ENCODE measurements at regions not wholly inside any gene's neighbourhood (a gene's known extent, or its start where the extent isn't known, plus 50 kb on each side); places are given as distances from the start of the nearest gene placed in this dataset.

DNA sequence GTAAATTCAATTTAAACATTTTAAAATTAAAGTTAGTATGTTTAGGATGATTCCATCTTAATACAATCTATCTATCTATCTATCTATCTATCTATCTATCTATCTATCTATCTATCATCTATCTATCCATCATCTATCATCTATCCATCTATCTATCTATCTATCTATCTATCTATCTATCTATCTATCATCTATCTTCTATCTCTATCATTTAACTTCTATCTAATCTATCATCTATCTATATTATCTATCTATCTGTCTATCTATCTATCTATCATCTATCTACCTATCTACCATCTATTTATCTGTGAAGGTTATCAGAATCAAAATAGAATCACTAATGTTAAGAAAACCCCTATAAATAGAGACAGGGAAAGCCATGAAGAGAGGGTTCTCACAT, 78.3 kb downstream of the RAMP3 start:
- Mint-ChIP-seq H3K4me3 (no peak overlapping the region), H3K27me3 (peaks cover 15% of the 10 kb centered on the region), H3K27ac (no peak overlapping the region), H3K4me1 (no peaks in the 10 kb centered on the region), H3K9me3 (ENCODE audit: low read depth) (no peaks in the 10 kb centered on the region), H3K36me3 (ENCODE audit: low read depth) (no peaks in the 10 kb centered on the region)
- no peak for ATAC-seq
- ChIA-PET POLR2A (no interaction called here), CTCF (interaction anchor here (0.5 to 0.6 kb wide), 2 partner anchors 98 to 292 kb away, joined by 3 to 4 read pairs; no protein-coding TSS in a partner anchor)
- intact Hi-C loops (cut with DNase I, micrococcal nuclease): no loop called here
- no peak for DNase-seq

DNA sequence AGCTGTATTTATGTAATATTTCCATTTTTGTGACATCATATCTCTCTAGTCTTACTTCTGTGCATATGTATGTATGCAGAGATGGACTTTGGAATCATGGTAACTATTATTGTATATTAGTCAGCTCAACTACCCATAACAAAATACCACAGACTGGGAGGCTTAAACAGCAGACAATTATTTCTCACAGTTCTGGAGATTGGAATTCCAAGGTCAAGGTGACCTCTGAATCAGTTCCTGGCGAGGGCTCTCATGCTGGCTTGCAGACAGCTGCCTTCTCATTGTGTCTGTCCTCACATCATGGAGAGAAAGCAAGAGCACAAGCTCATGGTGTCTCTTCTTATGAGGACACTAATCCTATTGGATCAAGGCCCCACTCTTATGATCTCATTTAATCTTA, 79.1 kb downstream of the RAMP3 start:
- Mint-ChIP-seq H3K4me3 (no peak overlapping the region), H3K27me3 (peaks cover 18% of the 10 kb centered on the region), H3K27ac (no peak overlapping the region), H3K9me3 (ENCODE audit: low read depth) (no peaks in the 10 kb centered on the region), H3K36me3 (ENCODE audit: low read depth) (no peaks in the 10 kb centered on the region), H3K4me1 (no peaks in the 10 kb centered on the region)
- POLR2A ChIA-PET: no interaction called here
- ATAC-seq (no peak), DNase-seq (no peak)
- CTCF ChIA-PET: interaction anchor here (0.5 to 0.6 kb wide), 2 partner anchors 97 to 293 kb away, joined by 3 to 4 read pairs; no protein-coding TSS in a partner anchor
- intact Hi-C loops (cut with DNase I, micrococcal nuclease): no loop called here

DNA sequence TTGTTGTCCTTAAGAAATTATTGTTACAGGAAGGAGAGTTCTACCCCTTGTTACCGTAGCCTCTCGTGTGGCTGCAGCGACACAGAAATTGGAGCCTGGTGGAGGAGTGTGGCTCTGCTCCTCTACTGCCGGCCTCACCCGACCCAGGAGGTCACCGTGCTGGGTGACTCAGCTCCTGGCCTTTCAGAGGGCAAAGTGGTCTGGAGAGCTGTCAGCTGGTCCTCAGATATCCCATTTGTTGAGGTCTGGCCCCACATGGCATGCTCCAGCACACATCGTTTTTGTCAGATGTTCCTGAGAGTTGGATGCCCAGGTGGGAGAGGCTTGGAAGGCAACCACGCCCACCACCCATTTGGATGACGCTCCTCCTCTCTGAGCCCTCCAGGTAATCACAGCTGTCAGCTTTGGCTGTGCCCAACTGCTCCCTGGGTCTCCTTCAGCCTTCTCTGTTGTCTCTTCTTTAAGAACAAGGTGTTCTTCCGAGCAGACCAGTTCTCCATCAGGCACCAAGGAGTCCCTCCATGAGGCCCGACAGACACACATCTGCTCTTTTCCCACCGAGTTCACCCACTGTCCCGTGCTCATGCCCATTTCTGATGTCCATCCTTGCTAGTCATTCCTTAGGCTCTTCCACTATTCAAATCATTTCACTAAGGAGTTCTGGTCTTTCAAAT, 80.3 kb downstream of the RAMP3 start:
- CTCF ChIA-PET: interaction anchor here (1.1 to 1.4 kb wide), 2 partner anchors 68 to 84 kb away, joined by 3 to 5 read pairs; no protein-coding TSS in a partner anchor
- no peak for DNase-seq
- intact Hi-C loops (cut with DNase I, micrococcal nuclease): no loop called here
- Mint-ChIP-seq H3K36me3 (ENCODE audit: low read depth) (no peaks in the 10 kb centered on the region), H3K9me3 (ENCODE audit: low read depth) (no peaks in the 10 kb centered on the region), H3K27me3 (peaks cover 20% of the 10 kb centered on the region), H3K27ac (no peak overlapping the region), H3K4me1 (no peaks in the 10 kb centered on the region), H3K4me3 (no peak overlapping the region)
- no peak for ATAC-seq
- POLR2A ChIA-PET: no interaction called here

GRCh38 chr7:45238806-45239205, 81.2 kb downstream of the RAMP3 start:
- CTCF ChIA-PET: interaction anchor here (0.6 to 1.4 kb wide), 3 partner anchors 69 to 1301 kb away, joined by 3 to 5 read pairs (median 3); no protein-coding TSS in a partner anchor
- POLR2A ChIA-PET: no interaction called here
- Mint-ChIP-seq H3K36me3 (ENCODE audit: low read depth) (no peaks in the 10 kb centered on the region), H3K4me3 (no peak overlapping the region), H3K4me1 (no peaks in the 10 kb centered on the region), H3K27me3 (peaks cover 25% of the 10 kb centered on the region), H3K9me3 (ENCODE audit: low read depth) (no peaks in the 10 kb centered on the region), H3K27ac (no peak overlapping the region)
- no peak for ATAC-seq
- DNase-seq: no peak
- intact Hi-C loops (cut with DNase I, micrococcal nuclease): no loop called here

DNA sequence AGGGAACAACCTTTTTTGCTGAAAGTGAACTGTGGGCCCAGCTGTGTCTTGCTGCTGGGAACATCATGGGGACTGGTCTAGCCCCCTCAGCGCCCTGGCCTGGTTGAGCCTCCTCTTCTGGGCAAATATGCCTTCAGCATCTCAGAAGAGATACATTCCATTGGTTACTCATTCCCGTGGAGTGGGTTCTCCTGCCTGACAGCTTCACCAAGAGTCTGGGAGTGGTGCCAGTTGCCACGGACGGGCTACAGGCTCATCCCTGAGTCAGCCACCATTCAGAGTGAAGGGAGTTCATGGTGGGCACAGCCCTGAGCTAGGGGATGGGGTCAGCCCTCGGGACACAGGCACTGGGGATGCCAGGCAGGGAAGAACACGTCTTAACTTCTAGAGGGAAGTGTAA, 81.9 kb downstream of the RAMP3 start:
- ATAC-seq: no peak
- Mint-ChIP-seq H3K4me3 (no peak overlapping the region), H3K27me3 (peaks cover 23% of the 10 kb centered on the region), H3K27ac (no peak overlapping the region), H3K36me3 (ENCODE audit: low read depth) (no peaks in the 10 kb centered on the region), H3K4me1 (no peaks in the 10 kb centered on the region), H3K9me3 (ENCODE audit: low read depth) (no peaks in the 10 kb centered on the region)
- ChIA-PET POLR2A (no interaction called here), CTCF (interaction anchor here (0.6 to 1.6 kb wide), 4 partner anchors 21 to 1300 kb away, joined by 3 to 7 read pairs (median 5); no protein-coding TSS in a partner anchor)
- no peak for DNase-seq
- intact Hi-C loops (cut with DNase I, micrococcal nuclease): no loop called here

- H3K27me3 Mint-ChIP-seq: peaks cover 24% of the 10 kb centered on the region
- no peak overlapping the region for H3K4me3 Mint-ChIP-seq
- H3K27ac Mint-ChIP-seq: no peak overlapping the region
- no peak for DNase-seq
- no peaks in the 10 kb centered on the region for H3K36me3 Mint-ChIP-seq (ENCODE audit: low read depth)
- ChIA-PET POLR2A (no interaction called here), CTCF (interaction anchor here (0.6 to 1.6 kb wide), 3 partner anchors 20 to 397 kb away, joined by 5 to 7 read pairs (median 7); no protein-coding TSS in a partner anchor)
- no peaks in the 10 kb centered on the region for H3K4me1 Mint-ChIP-seq
- ATAC-seq: no peak
- H3K9me3 Mint-ChIP-seq (ENCODE audit: low read depth): no peaks in the 10 kb centered on the region
- intact Hi-C loops (cut with DNase I, micrococcal nuclease): no loop called here
Observed at GRCh38 chr7:45240273-45240771, 82.7 kb downstream of the RAMP3 start.

DNA sequence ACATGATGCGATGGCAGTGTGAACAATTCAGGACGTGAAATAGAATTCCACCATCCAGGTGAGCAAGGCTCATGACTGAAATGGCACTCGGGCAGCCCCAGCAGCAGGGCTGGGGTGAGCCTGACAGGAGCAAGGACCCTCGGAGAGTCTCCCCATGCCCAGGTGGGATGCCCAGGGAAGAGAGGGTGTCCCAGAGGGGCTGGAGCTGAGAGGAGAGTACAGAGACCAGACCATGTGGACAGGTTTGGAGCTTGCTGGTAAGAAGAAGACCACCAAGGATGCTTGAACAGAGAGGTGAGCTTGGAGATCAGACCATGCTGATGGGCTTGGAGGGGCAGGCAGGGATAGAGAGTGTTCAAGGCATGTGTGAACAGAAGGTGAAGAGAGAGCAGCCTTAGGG, 83.3 kb downstream of the RAMP3 start:
- DNase-seq (no peak), ATAC-seq (no peak)
- Mint-ChIP-seq H3K36me3 (ENCODE audit: low read depth) (no peaks in the 10 kb centered on the region), H3K4me3 (no peak overlapping the region), H3K27ac (no peak overlapping the region), H3K27me3 (peaks cover 29% of the 10 kb centered on the region), H3K9me3 (ENCODE audit: low read depth) (no peaks in the 10 kb centered on the region), H3K4me1 (no peaks in the 10 kb centered on the region)
- ChIA-PET POLR2A (no interaction called here), CTCF (interaction anchor here (0.6 to 1.6 kb wide), 2 partner anchors 20 to 397 kb away, joined by 5 to 7 read pairs; no protein-coding TSS in a partner anchor)
- intact Hi-C loops (cut with DNase I, micrococcal nuclease): no loop called here

DNA sequence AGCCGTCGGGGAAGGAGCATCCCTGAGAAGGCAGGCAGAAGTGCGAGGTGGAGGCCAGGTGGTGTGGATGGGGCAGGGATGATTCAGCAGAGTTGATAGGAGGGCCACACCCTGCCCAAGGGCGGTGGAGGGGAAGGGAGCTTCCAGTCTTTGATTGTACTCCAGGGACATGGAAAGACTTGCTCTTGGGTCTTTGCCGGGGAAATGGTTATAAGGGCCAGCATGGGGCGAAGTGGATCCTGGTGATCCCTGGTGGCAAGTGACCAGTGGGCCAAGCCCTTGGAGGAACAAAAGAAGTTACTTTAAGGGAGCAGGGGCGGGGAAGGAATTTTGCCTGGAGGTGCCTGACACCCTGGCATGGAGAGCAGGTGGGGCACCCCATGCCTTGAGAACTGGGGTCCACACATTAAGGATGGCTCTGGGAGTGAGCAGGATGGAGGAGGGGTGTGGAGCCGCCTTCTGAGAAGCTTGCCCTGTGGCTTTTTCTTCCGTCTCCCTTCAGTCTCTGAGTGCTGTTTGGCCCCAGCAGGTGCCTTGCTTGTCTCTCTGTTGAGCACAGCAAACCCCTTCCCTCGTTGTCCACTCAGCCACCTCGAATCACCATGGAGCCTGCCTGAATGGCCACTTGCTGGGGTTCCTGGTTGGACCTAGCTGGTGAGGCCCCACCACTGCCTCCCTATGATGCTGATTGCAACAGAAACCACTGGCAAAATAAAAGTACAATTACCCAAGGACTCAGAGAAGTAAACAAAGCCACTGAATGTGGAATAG, 83.9 kb downstream of the RAMP3 start:
- ATAC-seq: no peak
- CTCF ChIA-PET: no interaction called here
- no peak for DNase-seq
- intact Hi-C loops (cut with DNase I, micrococcal nuclease): no loop called here
- H3K4me1 Mint-ChIP-seq: no peaks in the 10 kb centered on the region
- POLR2A ChIA-PET: no interaction called here
- H3K9me3 Mint-ChIP-seq (ENCODE audit: low read depth): no peaks in the 10 kb centered on the region
- no peak overlapping the region for H3K4me3 Mint-ChIP-seq
- no peaks in the 10 kb centered on the region for H3K36me3 Mint-ChIP-seq (ENCODE audit: low read depth)
- no peak overlapping the region for H3K27ac Mint-ChIP-seq
- H3K27me3 Mint-ChIP-seq: peaks cover 34% of the 10 kb centered on the region

DNA sequence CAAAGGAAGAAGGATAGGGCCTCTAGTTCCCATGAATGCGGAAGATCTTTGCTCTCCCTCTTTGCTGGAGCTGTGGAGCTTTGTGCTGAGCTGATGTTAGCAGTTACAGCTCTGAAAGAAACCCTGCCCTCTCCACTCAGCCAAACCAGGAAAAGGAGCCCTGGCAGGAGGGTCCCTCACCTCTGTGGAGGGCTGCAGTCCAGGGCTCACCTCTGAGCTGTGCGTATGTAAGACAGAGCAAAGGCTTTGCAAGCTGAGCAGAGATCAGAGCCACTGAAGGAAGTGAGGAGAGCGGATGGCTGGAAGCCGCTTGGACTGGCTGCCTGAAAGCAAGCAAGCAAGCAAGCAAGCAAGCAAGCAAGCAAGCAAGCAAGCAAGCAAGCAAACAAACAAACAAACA, 84.7 kb downstream of the RAMP3 start:
- ChIA-PET POLR2A (no interaction called here), CTCF (interaction anchor here (1.0 kb wide), 1 partner anchor 87 kb away, joined by 3 read pairs; no protein-coding TSS in a partner anchor)
- DNase-seq: no peak
- ATAC-seq: no peak
- peaks cover 39% of the 10 kb centered on the region for H3K27me3 Mint-ChIP-seq
- no peak overlapping the region for H3K4me3 Mint-ChIP-seq
- H3K9me3 Mint-ChIP-seq (ENCODE audit: low read depth): peaks cover 1% of the 10 kb centered on the region
- no peak overlapping the region for H3K27ac Mint-ChIP-seq
- no peaks in the 10 kb centered on the region for H3K4me1 Mint-ChIP-seq
- intact Hi-C loops (cut with DNase I, micrococcal nuclease): no loop called here
- H3K36me3 Mint-ChIP-seq (ENCODE audit: low read depth): no peaks in the 10 kb centered on the region

GRCh38 chr7:45242698-45243097, 85.1 kb downstream of the RAMP3 start:
- ChIA-PET CTCF (interaction anchor here (1.0 kb wide), 1 partner anchor 87 kb away, joined by 3 read pairs; no protein-coding TSS in a partner anchor), POLR2A (no interaction called here)
- DNase-seq (no peak), ATAC-seq (no peak)
- Mint-ChIP-seq H3K36me3 (ENCODE audit: low read depth) (no peaks in the 10 kb centered on the region), H3K9me3 (ENCODE audit: low read depth) (peaks cover 3% of the 10 kb centered on the region), H3K27me3 (peaks cover 42% of the 10 kb centered on the region), H3K4me3 (no peak overlapping the region), H3K27ac (no peak overlapping the region), H3K4me1 (no peaks in the 10 kb centered on the region)
- intact Hi-C loops (cut with DNase I, micrococcal nuclease): no loop called here

DNA sequence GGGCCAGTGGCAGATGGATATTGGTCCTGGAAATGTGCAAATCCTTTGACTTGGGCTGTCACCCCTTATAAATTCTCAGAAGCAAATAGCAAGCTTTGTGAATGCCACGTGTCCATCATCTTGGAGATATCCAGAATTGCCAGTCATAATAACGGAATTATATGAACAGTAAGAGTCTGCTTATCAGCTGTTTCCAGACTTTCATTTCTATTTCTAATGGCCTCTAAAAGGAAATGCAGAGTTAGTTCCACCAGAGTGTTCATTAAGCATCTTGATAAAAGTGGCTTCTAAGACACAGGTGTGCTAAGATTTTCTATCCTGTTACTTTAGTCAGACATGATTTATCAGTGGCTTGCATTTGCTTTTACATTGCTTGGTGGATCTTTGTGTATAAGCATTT, 87.4 kb downstream of the RAMP3 start:
- H3K4me1 Mint-ChIP-seq: no peaks in the 10 kb centered on the region
- no peak for ATAC-seq
- peaks cover 3% of the 10 kb centered on the region for H3K9me3 Mint-ChIP-seq (ENCODE audit: low read depth)
- no peak overlapping the region for H3K27ac Mint-ChIP-seq
- ChIA-PET POLR2A (no interaction called here), CTCF (interaction anchor here (1.0 kb wide), 1 partner anchor 14 kb away, joined by 4 read pairs; no protein-coding TSS in a partner anchor)
- H3K4me3 Mint-ChIP-seq: no peak overlapping the region
- H3K36me3 Mint-ChIP-seq (ENCODE audit: low read depth): no peaks in the 10 kb centered on the region
- no peak for DNase-seq
- H3K27me3 Mint-ChIP-seq: peaks cover 37% of the 10 kb centered on the region
- intact Hi-C loops (cut with DNase I, micrococcal nuclease): no loop called here
